Activated CD4-positive, alpha-beta T cell treated with anti-CD3 and anti-CD28 coated beads for 1 hour (primary cell): ENCODE measurements at regions not wholly inside any gene's neighbourhood (a gene's known extent, or its start where the extent isn't known, plus 50 kb on each side); places are given as distances from the start of the nearest gene placed in this dataset.

Experiments used
- DNase-seq: peaks from one replicate; pipeline ENCODE4 v3.0.0-alpha.2; 2020

GRCh38 chr5:174159327-174160114 is 114.0 kb downstream of the NSG2 start:
- no peak for DNase-seq

- DNase-seq: no peak
These were observed 119.9 kb downstream of the NSG2 start for GRCh38 chr5:174165406-174165805.

- no peak for DNase-seq
These were observed 120.9 kb downstream of the NSG2 start for GRCh38 chr5:174166231-174167079.

- DNase-seq: no peak
These were observed 121.8 kb downstream of the NSG2 start for GRCh38 chr5:174167080-174167910.

- no peak for DNase-seq
These were observed 126.6 kb downstream of the NSG2 start for GRCh38 chr5:174172152-174172551.

GRCh38 chr5:174172566-174172965 is 127.1 kb downstream of the NSG2 start:
- DNase-seq: no peak

GRCh38 chr5:174173766-174174165 is 128.3 kb downstream of the NSG2 start:
- DNase-seq: no peak

- no peak for DNase-seq
These were observed 130.3 kb downstream of the NSG2 start for GRCh38 chr5:174175716-174176268.

GRCh38 chr5:174176511-174176910 is 131.0 kb downstream of the NSG2 start:
- no peak for DNase-seq

GRCh38 chr5:174177531-174177930 is 132.0 kb downstream of the NSG2 start:
- DNase-seq: no peak

GRCh38 chr5:174177976-174178605 is 132.6 kb downstream of the NSG2 start:
- no peak for DNase-seq

- no peak for DNase-seq
These were observed 135.1 kb downstream of the NSG2 start for GRCh38 chr5:174180639-174181038.

- DNase-seq: no peak
These were observed 136.6 kb downstream of the NSG2 start for GRCh38 chr5:174182111-174182510.

- DNase-seq: no peak
These were observed 138.2 kb downstream of the NSG2 start for GRCh38 chr5:174183701-174184100.

GRCh38 chr5:174185506-174185905 is 140.0 kb downstream of the NSG2 start:
- DNase-seq: no peak

- DNase-seq: no peak
These were observed 140.7 kb downstream of the NSG2 start for GRCh38 chr5:174186096-174186695.

GRCh38 chr5:174187001-174187400 is 141.5 kb downstream of the NSG2 start:
- no peak for DNase-seq

GRCh38 chr5:174187481-174187880 is 142.0 kb downstream of the NSG2 start:
- no peak for DNase-seq

- no peak for DNase-seq
These were observed 142.8 kb downstream of the NSG2 start for GRCh38 chr5:174188295-174188694.

- no peak for DNase-seq
These were observed 144.4 kb downstream of the NSG2 start for GRCh38 chr5:174189654-174190541.

- DNase-seq: no peak
These were observed 145.6 kb downstream of the NSG2 start for GRCh38 chr5:174191076-174191475.
